Upper lobe of left lung (tissue), 6 donors: ENCODE measurements at regions not wholly inside any gene's neighbourhood (a gene's known extent, or its start where the extent isn't known, plus 50 kb on each side); places are given as distances from the start of the nearest gene placed in this dataset.

Source experiments
- ATAC-seq, 2 donors: fragments of 200-7000 bp; cut with Tn5 transposase; one replicate each; pipeline ENCODE4 v1.9.1; 2022; ENCODE audit warnings: mild to moderate bottlenecking in 2 of 2, moderate library complexity in 2 of 2; ENCODE audit not compliant: low FRiP score in 2 of 2
- DNase-seq, 2 donors: peaks; one replicate each; pipeline ENCODE4 v3.0.0-alpha.2; 2019 to 2020
- H3K27ac ChIP-seq, 4 donors: fragments of 200-600 bp; sonication (generic); one replicate each; pipeline ENCODE4 v1.5.1; 2016 to 2019
- H3K27me3 ChIP-seq, 4 donors: fragments of 200-600 bp; sonication (generic); one replicate each; pipeline ENCODE4 v1.5.1; 2017 to 2019
- H3K36me3 ChIP-seq, 4 donors: fragments of 200-600 bp; sonication (generic); one replicate each; pipeline ENCODE4 v1.5.1; 2016 to 2019
- H3K4me1 ChIP-seq, 4 donors: fragments of 200-600 bp; sonication (generic); one replicate each; pipeline ENCODE4 v1.5.1; 2018 to 2019
- H3K4me3 ChIP-seq, 4 donors: fragments of 200-600 bp; sonication (generic); one replicate each; pipeline ENCODE4 v1.5.1; 2017 to 2019; ENCODE audit warnings: mild to moderate bottlenecking in 2 of 4, moderate library complexity in 1 of 4
- H3K9me3 ChIP-seq, 4 donors: fragments of 200-600 bp; sonication (generic); one replicate each; pipeline ENCODE4 v1.5.1; 2018 to 2019
- EP300 ChIP-seq, 4 donors: sonication (generic); formaldehyde crosslinking; IDR thresholded peaks; one replicate each; pipeline ENCODE4 v1.5.1; 2017; ENCODE audit warnings: antibody characterized with exemption in 4 of 4, control low read depth in 2 of 4
- POLR2A ChIP-seq, 4 donors: fragments of 450-650 bp; IDR thresholded peaks; one replicate each; pipeline ENCODE4 v1.5.1; 2016 to 2017; ENCODE audit warnings: antibody characterized with exemption in 4 of 4, mild to moderate bottlenecking in 2 of 4
- POLR2AphosphoS5 ChIP-seq, 2 donors: sonication (generic); formaldehyde crosslinking; IDR thresholded peaks; one replicate each; pipeline ENCODE4 v1.5.1; 2017; ENCODE audit warnings: antibody characterized with exemption in 2 of 2
- WGBS, 2 donors: methylation state at CpG; one replicate each; pipeline ENCODE4 v1.1.5; 2017 to 2018; 5-methylcytosine and 5-hydroxymethylcytosine counted together
- TF ChIP-seq, protein P1 (sequence below), 6 experiments: fragments of 450-650 bp in 4 of 6; fragments of 200-600 bp in 2 of 6; sonication (generic) in 2 of 6; IDR thresholded peaks; one replicate each; pipeline ENCODE4 v1.5.1; 2016 to 2019; ENCODE audit warnings: antibody characterized with exemption in 6 of 6
- donor health status: DM: no; HTN: no; CAD: no; lungs with moderate emphysema.
- donor health status: DM: no; HTN: yes; CAD: no; lungs with severe emphysema.

DNA sequence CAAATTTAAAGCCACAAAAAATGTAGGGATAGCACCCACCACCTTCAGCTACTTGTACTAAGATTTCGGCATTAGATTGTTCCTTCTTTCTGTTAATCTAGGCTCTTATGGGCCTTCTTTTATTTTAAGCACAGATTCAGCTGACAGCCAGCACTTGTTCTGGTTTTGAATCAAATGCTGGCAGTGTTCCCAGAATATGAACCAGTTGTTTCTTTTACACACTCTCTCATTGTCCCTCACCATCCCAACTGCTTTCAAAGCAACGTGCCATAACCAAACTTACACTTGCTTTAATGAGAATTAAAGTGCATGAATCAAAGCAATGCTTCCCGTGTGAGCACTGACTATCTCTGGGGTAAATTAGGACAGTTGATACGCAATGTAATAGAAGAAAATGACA, 744.5 kb upstream of the FAM241A start:
- no peaks in the 10 kb centered on the region for H3K4me1 ChIP-seq
- no peak for TF ChIP-seq POLR2A (IDR thresholded peaks at IDR 0.05)
- TF ChIP-seq POLR2AphosphoS5 (IDR thresholded peaks at IDR 0.05), result no peak
- no peak for TF ChIP-seq EP300 (IDR thresholded peaks at IDR 0.05)
- TF ChIP-seq, protein P1, sequence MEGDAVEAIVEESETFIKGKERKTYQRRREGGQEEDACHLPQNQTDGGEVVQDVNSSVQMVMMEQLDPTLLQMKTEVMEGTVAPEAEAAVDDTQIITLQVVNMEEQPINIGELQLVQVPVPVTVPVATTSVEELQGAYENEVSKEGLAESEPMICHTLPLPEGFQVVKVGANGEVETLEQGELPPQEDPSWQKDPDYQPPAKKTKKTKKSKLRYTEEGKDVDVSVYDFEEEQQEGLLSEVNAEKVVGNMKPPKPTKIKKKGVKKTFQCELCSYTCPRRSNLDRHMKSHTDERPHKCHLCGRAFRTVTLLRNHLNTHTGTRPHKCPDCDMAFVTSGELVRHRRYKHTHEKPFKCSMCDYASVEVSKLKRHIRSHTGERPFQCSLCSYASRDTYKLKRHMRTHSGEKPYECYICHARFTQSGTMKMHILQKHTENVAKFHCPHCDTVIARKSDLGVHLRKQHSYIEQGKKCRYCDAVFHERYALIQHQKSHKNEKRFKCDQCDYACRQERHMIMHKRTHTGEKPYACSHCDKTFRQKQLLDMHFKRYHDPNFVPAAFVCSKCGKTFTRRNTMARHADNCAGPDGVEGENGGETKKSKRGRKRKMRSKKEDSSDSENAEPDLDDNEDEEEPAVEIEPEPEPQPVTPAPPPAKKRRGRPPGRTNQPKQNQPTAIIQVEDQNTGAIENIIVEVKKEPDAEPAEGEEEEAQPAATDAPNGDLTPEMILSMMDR (IDR thresholded peaks at IDR 0.05), result no peak
- 43 to 47% methylated on average over 4 of the region's 4 CpGs for WGBS, 2 donors

DNA sequence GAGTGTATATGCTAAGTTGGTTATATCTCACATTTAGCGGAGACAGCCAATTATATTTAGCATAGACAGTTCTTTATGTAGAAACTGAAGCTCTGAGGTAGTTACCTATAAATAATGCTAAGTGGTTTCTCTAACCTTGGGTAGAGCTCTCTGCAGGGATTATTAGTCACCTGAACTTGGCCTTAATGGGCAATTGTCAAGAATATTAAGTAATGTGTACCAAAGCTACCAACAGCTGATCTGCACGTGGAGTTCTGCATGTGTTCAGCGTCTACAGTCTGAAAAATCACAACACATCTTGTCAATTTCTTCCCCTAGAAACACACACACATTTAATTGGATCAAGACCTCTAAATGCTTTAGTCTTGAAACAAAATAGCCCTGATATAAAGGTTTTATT, 740.6 kb upstream of the FAM241A start:
- Histone ChIP-seq H3K27me3 (no peaks in the 10 kb centered on the region), H3K27ac (no peak overlapping the region), H3K4me1 (no peaks in the 10 kb centered on the region), H3K4me3 (no peak overlapping the region), H3K36me3 (no peaks in the 10 kb centered on the region), H3K9me3 (peaks cover 0 to 5% (median 0%) of the 10 kb centered on the region in 4 donors)
- WGBS, 2 donors, result 75 to 79% methylated on average over 3 of the region's 3 CpGs
- no peak for ATAC-seq
- no peak for DNase-seq
- TF ChIP-seq POLR2AphosphoS5 (IDR thresholded peaks at IDR 0.05) (no peak), POLR2A (IDR thresholded peaks at IDR 0.05) (no peak), EP300 (IDR thresholded peaks at IDR 0.05) (no peak)
- TF ChIP-seq, protein P1 (IDR thresholded peaks at IDR 0.05), result no peak

More for the DNA sequence above, 744.5 kb upstream of the FAM241A start:
- Histone ChIP-seq H3K4me3 (no peak overlapping the region), H3K9me3 (no peaks in the 10 kb centered on the region), H3K27me3 (no peaks in the 10 kb centered on the region), H3K36me3 (no peaks in the 10 kb centered on the region), H3K27ac (no peak overlapping the region)
- DNase-seq, result no peak
- no peak for ATAC-seq

DNA sequence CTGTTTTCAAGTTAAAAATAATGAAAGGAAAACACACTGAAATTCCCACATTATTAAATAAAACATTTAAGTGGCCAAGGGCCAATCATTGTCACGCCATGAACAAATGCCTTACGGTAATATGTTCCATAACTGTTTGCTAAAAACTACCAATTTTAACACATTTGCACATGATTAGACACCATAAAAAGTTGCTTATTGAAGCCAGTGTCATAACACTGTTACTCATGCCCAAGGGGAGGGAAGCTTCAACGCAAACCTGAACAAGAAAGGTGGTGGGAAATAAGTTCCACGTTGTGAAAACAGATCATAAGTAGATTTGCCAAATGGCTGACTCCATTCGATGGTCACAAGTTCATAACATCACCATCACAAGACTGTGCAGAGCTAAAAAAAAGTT, 739.3 kb upstream of the FAM241A start:
- no peak for ATAC-seq
- 67 to 73% methylated on average over 5 of the region's 5 CpGs for WGBS, 2 donors
- Histone ChIP-seq H3K27ac (no peak overlapping the region), H3K27me3 (no peaks in the 10 kb centered on the region), H3K4me3 (no peak overlapping the region), H3K4me1 (no peaks in the 10 kb centered on the region), H3K36me3 (no peaks in the 10 kb centered on the region), H3K9me3 (peaks cover 0 to 5% (median 0%) of the 10 kb centered on the region in 4 donors)
- no peak for DNase-seq
- no peak for TF ChIP-seq EP300 (IDR thresholded peaks at IDR 0.05)
- TF ChIP-seq POLR2A (IDR thresholded peaks at IDR 0.05), result no peak
- TF ChIP-seq POLR2AphosphoS5 (IDR thresholded peaks at IDR 0.05), result no peak
- TF ChIP-seq, protein P1 (IDR thresholded peaks at IDR 0.05), result no peak

DNA sequence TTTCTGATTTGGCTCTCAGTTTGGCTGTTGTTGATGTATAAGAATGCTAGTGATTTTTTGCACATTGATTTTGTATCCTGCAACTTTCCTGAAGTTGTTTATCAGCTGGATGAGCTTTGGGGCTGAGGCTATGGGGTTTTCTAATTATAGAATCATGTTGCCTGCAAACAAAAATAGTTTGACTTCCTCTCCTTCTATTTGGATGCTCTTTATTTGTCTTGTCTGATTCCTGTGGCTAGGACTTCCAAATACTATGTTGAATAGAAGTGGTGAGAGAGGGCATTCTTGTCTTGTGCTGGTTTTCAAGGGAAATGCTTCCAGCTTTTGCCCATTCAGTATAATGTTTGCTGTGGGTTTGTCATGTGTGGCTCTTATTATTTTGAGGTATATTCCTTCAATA, 734.7 kb upstream of the FAM241A start:
- TF ChIP-seq, protein P1 (IDR thresholded peaks at IDR 0.05), result no peak
- TF ChIP-seq POLR2AphosphoS5 (IDR thresholded peaks at IDR 0.05), result no peak
- no peak for TF ChIP-seq EP300 (IDR thresholded peaks at IDR 0.05)
- TF ChIP-seq POLR2A (IDR thresholded peaks at IDR 0.05), result no peak
- Histone ChIP-seq H3K36me3 (no peaks in the 10 kb centered on the region), H3K4me3 (no peak overlapping the region), H3K4me1 (no peaks in the 10 kb centered on the region), H3K27me3 (no peaks in the 10 kb centered on the region), H3K9me3 (peaks cover 0 to 7% (median 0%) of the 10 kb centered on the region in 4 donors), H3K27ac (no peak overlapping the region)
- DNase-seq, result no peak
- no peak for ATAC-seq

DNA sequence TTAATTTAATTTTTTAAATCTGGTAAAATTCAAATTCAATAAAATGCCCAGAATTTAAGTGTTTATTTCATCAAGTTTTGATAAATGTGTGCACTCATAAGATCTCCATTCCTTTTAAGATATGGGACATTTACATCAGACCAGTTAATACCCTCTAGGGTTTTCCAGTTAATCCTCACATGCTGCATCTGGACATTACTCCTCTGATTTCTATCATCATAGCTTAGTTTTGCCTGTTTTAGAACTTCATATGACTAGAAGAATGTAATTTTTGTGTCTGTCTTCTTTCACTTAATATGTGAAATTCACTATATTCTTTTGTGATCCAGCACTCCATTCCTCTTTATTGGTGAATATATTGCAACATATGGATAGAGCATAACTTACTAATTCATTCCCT, 727.7 kb upstream of the FAM241A start:
- H3K4me1 ChIP-seq, result no peaks in the 10 kb centered on the region
- DNase-seq (no peak), ATAC-seq (no peak)
- no peak overlapping the region for H3K27ac ChIP-seq
- H3K9me3 ChIP-seq, result peaks cover 0 to 5% (median 0%) of the 10 kb centered on the region in 4 donors
- no peak overlapping the region for H3K4me3 ChIP-seq
- TF ChIP-seq, protein P1 (IDR thresholded peaks at IDR 0.05), result no peak
- TF ChIP-seq POLR2A (IDR thresholded peaks at IDR 0.05) (no peak), POLR2AphosphoS5 (IDR thresholded peaks at IDR 0.05) (no peak), EP300 (IDR thresholded peaks at IDR 0.05) (no peak)
- no peaks in the 10 kb centered on the region for H3K27me3 ChIP-seq
- H3K36me3 ChIP-seq, result no peaks in the 10 kb centered on the region
